H1 (cell line): ENCODE measurements at regions not wholly inside any gene's neighbourhood (a gene's known extent, or its start where the extent isn't known, plus 50 kb on each side); places are given as distances from the start of the nearest gene placed in this dataset.

ENCODE experiments used
- BACH1 ChIP-seq: IDR thresholded peaks from 2 replicates; pipeline ENCODE4 v1.6.1; 2012; ENCODE audit warnings: low read length, improper control_type of control experiment
- KDM5A ChIP-seq: fragments of 200-600 bp; IDR thresholded peaks from 2 replicates; pipeline ENCODE4 v1.7.1; 2012; ENCODE audit warnings: mild to moderate bottlenecking, low read length, inconsistent platforms, mixed read lengths
- SAP30 ChIP-seq: fragments of 300-600 bp; sonication (generic); IDR thresholded peaks from 2 replicates; pipeline ENCODE4 v1.7.1; 2012; ENCODE audit warnings: low read length, moderate library complexity, mild to moderate bottlenecking, inconsistent platforms; ENCODE audit not compliant: insufficient read depth, insufficient replicate concordance
- TAF7 ChIP-seq: optimal IDR thresholded peaks from 2 replicates; pipeline ENCODE3; 2011; ENCODE audit warnings: low read depth, mild to moderate bottlenecking, inconsistent platforms, low read length, moderate library complexity, borderline replicate concordance

GRCh38 chr3:80114694-80115093 lies 346.9 kb upstream of the ROBO1 start (continued):
- TF ChIP-seq BACH1, result no peak
- no peak for TF ChIP-seq KDM5A
- no peak for TF ChIP-seq TAF7
- TF ChIP-seq SAP30, result no peak
